ENCODE measurements at regions not wholly inside any gene's neighbourhood (a gene's known extent, or its start where the extent isn't known, plus 50 kb on each side); places are given as distances from the start of the nearest gene placed in this dataset.

DNA sequence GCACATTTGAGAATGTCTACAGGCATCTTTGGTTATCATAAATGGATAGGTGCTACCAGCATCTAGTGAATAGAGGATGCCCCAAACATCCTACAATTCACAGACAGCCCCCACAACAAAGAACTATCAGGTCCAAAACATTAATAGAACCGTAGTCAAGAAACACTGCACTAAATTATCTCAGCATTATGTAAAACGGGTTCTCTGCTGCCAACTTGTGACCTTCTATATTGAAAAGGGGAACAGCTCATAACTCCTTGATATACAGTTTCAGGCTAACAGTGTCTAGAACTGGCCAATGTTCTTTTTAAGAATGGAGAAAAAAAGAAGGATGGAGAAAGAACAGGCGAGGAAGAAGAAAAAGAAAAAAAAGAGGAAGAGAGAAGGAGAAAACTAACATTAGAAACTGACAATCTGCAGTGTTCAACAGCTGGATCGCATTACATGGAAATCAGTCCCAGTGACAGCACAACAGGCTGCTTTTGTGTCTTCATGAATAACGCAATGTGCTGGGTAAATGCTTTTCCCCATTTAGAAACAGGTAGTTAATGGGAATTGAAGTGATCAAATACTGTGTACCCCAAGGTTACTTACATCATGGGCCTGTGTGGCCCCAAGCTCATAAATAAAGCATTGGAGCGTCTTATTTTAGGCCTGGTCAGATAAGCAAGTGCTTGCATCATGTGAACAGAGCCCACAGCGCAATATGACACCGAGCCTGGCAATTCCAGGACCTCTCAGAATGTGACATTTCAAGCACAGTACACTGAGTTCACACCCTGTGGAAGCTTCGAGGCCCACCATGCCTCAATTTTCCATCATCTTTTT is 339.5 kb downstream of the DHX15 start:
- H3K9me2 ChIP-seq (ENCODE audit: low read depth, low read length): no peaks in the 10 kb centered on the region
- H3K36me3 ChIP-seq (ENCODE audit: insufficient read depth, low read length): no peaks in the 10 kb centered on the region
- H3K27ac ChIP-seq (ENCODE audit: low read depth, low read length, poor library complexity, severe bottlenecking): no peak overlapping the region
- H3K9me3 ChIP-seq (ENCODE audit: low read length): no peaks in the 10 kb centered on the region
- no peak overlapping the region for H3K9ac ChIP-seq (ENCODE audit: low read length)
- H3F3A ChIP-seq (ENCODE audit: insufficient read depth, low read length): no peaks in the 10 kb centered on the region
- H4K20me1 ChIP-seq (ENCODE audit: insufficient read depth, low read length): no peaks in the 10 kb centered on the region
- no peaks in the 10 kb centered on the region for H3K79me2 ChIP-seq (ENCODE audit: insufficient read depth, low read length)
- no peak overlapping the region for H3K4me2 ChIP-seq (ENCODE audit: low read length)
- H3K4me3 ChIP-seq (ENCODE audit: low read depth, low read length, poor library complexity, severe bottlenecking): no peak overlapping the region
- TF ChIP-seq EZH2 (IDR thresholded peaks at IDR 0.05; ENCODE audit: borderline replicate concordance, low read length): no peak
- TF ChIP-seq CTCF (IDR thresholded peaks at IDR 0.05; ENCODE audit: low read length): no peak
- H3K4me1 ChIP-seq (ENCODE audit: insufficient read depth, low read length, severe bottlenecking): no peaks in the 10 kb centered on the region
- no peaks in the 10 kb centered on the region for H3K27me3 ChIP-seq (ENCODE audit: insufficient read depth, low read length)
- no peak overlapping the region for H2AFZ ChIP-seq (ENCODE audit: low read length)

- H3K9me3 ChIP-seq (ENCODE audit: low read length): no peaks in the 10 kb centered on the region
- H3K9me2 ChIP-seq (ENCODE audit: low read depth, low read length): no peaks in the 10 kb centered on the region
- H3K4me1 ChIP-seq (ENCODE audit: insufficient read depth, low read length, severe bottlenecking): no peaks in the 10 kb centered on the region
- H3K9ac ChIP-seq (ENCODE audit: low read length): no peak overlapping the region
- no peak for TF ChIP-seq CTCF (IDR thresholded peaks at IDR 0.05; ENCODE audit: low read length)
- TF ChIP-seq EZH2 (IDR thresholded peaks at IDR 0.05; ENCODE audit: borderline replicate concordance, low read length): no peak
- no peak overlapping the region for H3K4me2 ChIP-seq (ENCODE audit: low read length)
- no peak overlapping the region for H2AFZ ChIP-seq (ENCODE audit: low read length)
- no peaks in the 10 kb centered on the region for H4K20me1 ChIP-seq (ENCODE audit: insufficient read depth, low read length)
- H3K36me3 ChIP-seq (ENCODE audit: insufficient read depth, low read length): no peaks in the 10 kb centered on the region
- H3K27me3 ChIP-seq (ENCODE audit: insufficient read depth, low read length): no peaks in the 10 kb centered on the region
- no peaks in the 10 kb centered on the region for H3F3A ChIP-seq (ENCODE audit: insufficient read depth, low read length)
- no peaks in the 10 kb centered on the region for H3K79me2 ChIP-seq (ENCODE audit: insufficient read depth, low read length)
- no peak overlapping the region for H3K27ac ChIP-seq (ENCODE audit: low read depth, low read length, poor library complexity, severe bottlenecking)
- no peak overlapping the region for H3K4me3 ChIP-seq (ENCODE audit: low read depth, low read length, poor library complexity, severe bottlenecking)
Observed at GRCh38 chr4:24243641-24244040, 340.7 kb downstream of the DHX15 start.

GRCh38 chr4:24241511-24241910 is 342.8 kb downstream of the DHX15 start:
- Histone ChIP-seq H3K4me2 (ENCODE audit: low read length) (no peak overlapping the region), H3K27ac (ENCODE audit: low read depth, low read length, poor library complexity, severe bottlenecking) (no peak overlapping the region), H3K4me3 (ENCODE audit: low read depth, low read length, poor library complexity, severe bottlenecking) (no peak overlapping the region), H3K9ac (ENCODE audit: low read length) (no peak overlapping the region), H3K9me2 (ENCODE audit: low read depth, low read length) (no peaks in the 10 kb centered on the region), H2AFZ (ENCODE audit: low read length) (no peak overlapping the region), H3K9me3 (ENCODE audit: low read length) (no peaks in the 10 kb centered on the region), H3K4me1 (ENCODE audit: insufficient read depth, low read length, severe bottlenecking) (no peaks in the 10 kb centered on the region), H3K36me3 (ENCODE audit: insufficient read depth, low read length) (no peaks in the 10 kb centered on the region), H4K20me1 (ENCODE audit: insufficient read depth, low read length) (no peaks in the 10 kb centered on the region), H3F3A (ENCODE audit: insufficient read depth, low read length) (no peaks in the 10 kb centered on the region), H3K27me3 (ENCODE audit: insufficient read depth, low read length) (no peaks in the 10 kb centered on the region), H3K79me2 (ENCODE audit: insufficient read depth, low read length) (no peaks in the 10 kb centered on the region)
- TF ChIP-seq CTCF (IDR thresholded peaks at IDR 0.05; ENCODE audit: low read length): no peak
- no peak for TF ChIP-seq EZH2 (IDR thresholded peaks at IDR 0.05; ENCODE audit: borderline replicate concordance, low read length)

Measured in OCI-LY1 (cell line).